NCI-H1930 (cell line): ENCODE measurements at regions not wholly inside any gene's neighbourhood (a gene's known extent, or its start where the extent isn't known, plus 50 kb on each side); places are given as distances from the start of the nearest gene placed in this dataset.
"Not testable (repeated sequence)": the region's sequence is repeated elsewhere in the genome, so short reads cannot be mapped to it uniquely, and the experiment has no call there.

Experiments
- DNase-seq, 2 experiments: peaks; one replicate each; lab custom pipeline; 2025; lab: John Stamatoyannopoulos, UW

DNA sequence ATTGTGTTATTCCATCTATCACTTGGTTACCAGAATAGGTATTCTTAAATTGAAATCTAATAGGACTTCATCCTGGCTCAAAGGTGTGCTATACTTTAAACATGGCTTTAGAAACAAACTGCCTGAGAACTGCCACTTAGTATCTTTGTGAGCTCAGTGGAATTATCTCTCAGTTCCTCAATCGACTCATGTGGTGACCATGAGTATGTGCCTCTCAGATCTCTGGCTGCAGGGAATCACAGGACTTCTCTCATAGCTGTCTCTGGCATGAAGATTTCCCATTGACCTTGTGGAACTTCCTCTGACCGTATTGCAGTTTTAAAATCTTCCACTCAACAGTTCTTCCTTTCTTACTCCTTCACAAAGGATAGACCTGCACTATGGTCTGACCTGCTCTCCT, 681.9 kb upstream of the BOD1L1 start:
- no peak for DNase-seq

DNA sequence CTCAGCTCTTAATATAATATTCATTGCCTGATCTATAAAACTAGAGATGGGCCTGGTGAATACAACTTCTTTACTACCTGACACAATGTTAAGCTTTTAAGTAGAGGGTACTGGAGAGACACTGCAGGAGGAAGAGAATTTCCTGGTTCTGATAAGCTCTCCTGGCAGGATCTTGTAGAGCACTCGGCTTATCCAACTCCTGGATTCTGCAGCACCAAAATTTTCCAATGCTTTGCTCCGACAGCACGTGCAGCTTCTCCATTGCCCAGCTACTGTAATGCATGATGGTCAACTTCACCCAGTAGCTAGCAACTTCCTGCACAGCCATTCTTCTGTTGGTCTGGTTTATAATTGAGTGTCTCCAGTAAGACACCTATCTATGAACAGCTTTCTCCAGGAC, 686.2 kb upstream of the BOD1L1 start:
- DNase-seq: no peak

DNA sequence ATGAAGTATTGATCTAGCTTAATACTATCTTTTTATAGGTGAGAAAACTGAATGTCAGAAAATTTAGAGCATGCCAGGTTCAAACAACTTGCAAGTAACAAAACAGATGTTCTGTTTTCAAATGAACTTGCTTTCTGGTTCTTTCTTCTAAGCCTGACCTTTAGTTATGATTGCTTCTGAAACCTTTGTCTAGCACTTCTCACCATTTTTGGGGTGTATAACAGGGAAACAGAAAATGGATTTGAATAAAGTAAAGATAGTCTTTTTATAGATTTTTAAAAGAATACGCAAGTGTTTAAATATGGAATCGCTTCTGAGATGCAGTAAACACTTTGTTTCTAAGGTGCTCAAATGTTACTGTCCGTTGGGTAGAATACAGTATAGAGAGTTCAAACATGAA, 687.2 kb upstream of the CPEB2 start:
- no peak for DNase-seq

DNA sequence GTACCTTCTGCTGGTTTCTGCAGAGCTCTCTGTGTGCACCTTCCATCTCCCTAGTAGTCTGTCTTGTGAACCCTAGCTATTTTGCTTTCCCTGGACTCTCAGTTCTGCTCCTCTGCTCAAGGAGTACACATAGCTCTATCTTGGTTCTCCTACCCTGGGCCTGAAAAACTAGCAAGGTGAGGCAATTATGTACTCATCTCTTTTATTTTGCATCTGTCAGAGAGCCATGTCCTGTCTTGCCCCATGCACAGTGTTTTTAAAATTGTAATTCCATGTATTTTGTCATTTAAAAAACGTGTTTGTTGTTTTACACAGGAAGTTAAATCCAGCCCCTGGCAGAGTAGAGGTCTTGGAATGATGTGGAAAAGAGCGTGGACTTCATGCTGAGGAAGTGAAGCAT, 684.9 kb upstream of the CPEB2 start:
- DNase-seq: no peak

GRCh38 chr4:14318671-14319070, 683.6 kb upstream of the CPEB2 start:
- DNase-seq: no peak

DNA sequence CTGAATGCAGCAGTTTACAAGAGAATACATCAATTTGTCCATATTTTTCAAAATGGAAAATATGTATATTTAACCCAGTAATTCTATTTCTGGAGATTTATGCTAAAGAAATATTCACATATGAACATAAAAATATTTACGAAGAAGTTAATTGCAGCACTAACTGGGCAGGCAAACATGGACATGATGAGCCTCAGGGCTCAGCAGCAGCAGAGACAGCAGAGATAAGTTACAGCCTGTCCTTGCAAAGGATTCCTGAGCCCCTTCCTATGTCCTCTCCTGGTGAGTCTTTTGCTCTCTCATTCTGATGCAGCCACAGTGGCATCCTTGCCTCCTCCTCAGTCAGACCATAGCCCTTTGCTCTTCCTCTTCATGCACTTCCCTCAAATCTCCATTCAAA, 680.6 kb upstream of the CPEB2 start:
- DNase-seq: no peak

DNA sequence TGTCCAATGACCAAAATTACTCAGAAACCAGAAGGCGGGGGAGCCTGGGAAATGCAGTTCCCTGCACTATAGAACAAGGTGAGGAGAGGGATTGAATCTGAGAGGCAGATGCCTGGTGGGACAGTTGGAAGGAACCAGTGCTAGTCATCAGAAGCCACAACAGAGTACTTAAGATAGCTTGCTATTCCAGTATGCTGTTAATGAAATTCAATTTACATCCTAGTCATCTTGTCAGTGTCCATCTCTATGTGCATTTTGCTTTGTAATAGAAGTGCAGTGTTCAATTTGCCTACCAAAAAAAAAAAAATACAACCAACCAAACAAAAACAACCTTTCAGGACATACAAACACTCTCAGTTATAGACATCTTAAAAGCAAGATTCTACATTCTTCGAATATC, 679.1 kb upstream of the CPEB2 start:
- DNase-seq: no peak

- no peak for DNase-seq
These were observed 673.1 kb upstream of the CPEB2 start for GRCh38 chr4:14329228-14329627.

GRCh38 chr4:14333616-14334015, 668.7 kb upstream of the CPEB2 start:
- DNase-seq: no peak

DNA sequence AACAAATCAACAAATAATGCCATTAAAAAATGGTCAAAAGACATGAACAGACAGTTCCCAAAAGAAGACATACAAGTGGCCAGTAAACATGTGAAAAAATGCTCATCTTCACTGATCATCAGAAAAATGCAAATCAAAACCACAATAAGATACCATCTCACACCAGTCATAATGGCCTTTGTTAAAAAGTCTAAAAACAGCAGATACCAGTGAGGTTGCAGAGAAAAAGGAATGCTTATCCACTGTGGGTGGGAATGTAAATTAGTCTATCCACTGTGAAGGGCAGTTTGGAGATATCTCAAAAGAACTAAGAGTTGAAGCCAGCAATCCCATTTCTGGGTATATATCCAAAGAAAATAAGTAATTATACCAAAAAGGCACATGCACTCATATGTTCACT, 668.1 kb upstream of the CPEB2 start:
- DNase-seq: no peak

GRCh38 chr4:14335872-14336271, 666.4 kb upstream of the CPEB2 start:
- DNase-seq: no peak

- no peak for DNase-seq
These were observed 665.6 kb upstream of the CPEB2 start for GRCh38 chr4:14336656-14337055.

GRCh38 chr4:14337892-14338584, 664.2 kb upstream of the CPEB2 start:
- no peak for DNase-seq

DNA sequence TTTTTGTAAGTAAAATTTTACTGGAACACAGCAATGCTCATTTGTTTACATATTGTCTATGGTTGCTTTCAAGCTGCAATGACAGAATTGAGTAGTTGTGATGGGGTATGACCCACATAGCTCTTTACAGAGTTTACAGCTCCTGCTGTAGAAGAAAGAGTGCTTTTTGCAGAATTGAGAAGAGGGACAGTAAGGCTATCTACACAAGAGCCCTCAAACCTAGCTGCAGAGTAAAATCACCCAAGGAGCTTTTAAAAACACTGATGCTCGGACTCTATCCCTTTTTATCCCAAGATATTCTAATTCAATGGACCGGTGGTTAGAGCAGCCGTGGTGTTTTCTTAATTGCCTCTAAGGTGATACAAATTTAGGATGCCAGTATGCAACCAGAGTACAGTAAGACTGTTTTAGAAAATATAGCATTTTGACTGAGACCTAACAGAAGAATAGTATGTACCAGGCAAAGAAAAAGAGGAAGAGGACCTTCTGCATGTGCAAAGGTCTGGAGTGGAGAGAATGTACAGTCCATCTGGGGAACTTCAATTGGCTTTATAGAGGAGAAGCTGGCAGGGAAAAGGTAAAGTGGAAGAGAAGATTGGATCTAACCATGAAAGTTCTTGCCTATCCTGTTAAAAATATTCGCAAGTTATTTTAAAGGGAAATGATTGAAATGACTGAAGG, 663.6 kb upstream of the CPEB2 start:
- DNase-seq: no peak

- no peak for DNase-seq
These were observed 662.6 kb upstream of the CPEB2 start for GRCh38 chr4:14339715-14340114.

- no peak for DNase-seq
These were observed 662.0 kb upstream of the CPEB2 start for GRCh38 chr4:14340321-14340720.

DNA sequence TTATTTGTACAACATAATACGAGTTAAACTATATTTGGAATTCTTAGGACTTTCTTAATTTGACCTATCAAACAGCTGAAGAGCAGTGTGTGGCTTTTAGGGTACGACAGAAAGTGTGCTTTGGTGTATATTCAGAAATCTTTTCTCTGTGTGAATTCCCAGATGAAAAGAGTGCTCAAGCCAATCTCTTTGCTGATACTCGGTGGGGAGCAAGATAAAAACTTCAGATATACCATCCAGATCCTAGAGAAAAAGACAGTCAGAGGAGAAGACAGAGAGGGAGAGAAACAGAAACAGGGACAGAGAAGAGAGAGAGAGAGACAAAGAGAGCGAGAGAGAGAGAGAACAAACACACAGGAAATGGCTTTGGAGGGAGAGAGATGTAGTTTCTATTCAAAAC, 658.3 kb upstream of the CPEB2 start:
- DNase-seq: no peak

GRCh38 chr4:14345356-14345775, 656.9 kb upstream of the CPEB2 start:
- DNase-seq: no peak

- no peak for DNase-seq
These were observed 654.8 kb upstream of the CPEB2 start for GRCh38 chr4:14347526-14347925.

GRCh38 chr4:14348506-14348905, 653.8 kb upstream of the CPEB2 start:
- no peak for DNase-seq

DNA sequence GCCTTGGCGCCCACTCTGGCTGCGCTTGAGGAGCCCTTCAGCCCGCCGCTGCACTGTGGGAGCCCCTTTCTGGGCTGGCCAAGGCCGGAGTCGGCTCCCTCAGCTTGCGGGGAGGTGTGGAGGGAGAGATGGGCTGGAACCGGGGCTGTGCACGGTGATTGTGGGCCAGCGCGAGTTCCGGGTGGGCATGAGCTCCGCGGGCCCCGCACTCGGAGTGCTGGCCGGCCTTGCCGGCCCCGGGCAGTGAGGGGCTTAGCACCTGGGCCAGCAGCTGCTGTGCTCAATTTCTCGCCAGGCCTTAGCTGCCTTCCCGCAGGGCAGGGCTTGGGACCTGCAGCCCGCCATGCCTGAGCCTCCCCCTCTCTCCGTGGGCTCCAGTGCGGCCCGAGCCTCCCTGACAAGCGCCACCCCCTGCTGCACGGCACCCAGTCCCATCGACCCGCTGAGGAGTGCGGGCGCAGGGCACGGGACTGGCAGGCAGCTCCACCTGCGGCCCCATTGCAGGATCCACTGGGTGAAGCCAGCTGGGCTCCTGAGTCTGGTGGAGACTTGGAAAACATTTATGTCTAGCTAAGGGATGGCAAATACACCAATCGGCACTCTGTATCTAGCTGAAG, 643.6 kb upstream of the CPEB2 start:
- DNase-seq: not testable (repeated sequence)

DNA sequence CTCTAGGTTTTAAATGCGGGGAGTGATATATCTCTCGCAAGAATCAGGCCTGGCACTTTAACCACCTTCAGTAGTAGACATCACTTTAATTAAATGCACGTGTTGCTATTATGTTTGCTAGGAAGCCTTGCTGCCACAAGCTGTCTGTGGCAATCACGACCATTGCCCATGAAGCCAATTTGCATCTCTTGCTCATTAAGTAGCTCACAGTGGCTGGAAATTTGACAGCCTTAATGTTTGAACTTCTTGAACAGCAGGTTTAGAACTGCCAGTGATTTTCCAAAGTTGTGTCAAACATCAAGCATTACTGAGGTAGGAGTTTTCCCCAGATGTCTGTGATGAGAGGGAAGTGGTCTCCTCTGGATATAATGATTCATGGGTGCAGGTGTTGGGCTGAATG, 642.3 kb upstream of the CPEB2 start:
- DNase-seq: no peak

- no peak for DNase-seq
These were observed 641.2 kb upstream of the CPEB2 start for GRCh38 chr4:14361084-14361483.

- no peak for DNase-seq
These were observed 639.9 kb upstream of the CPEB2 start for GRCh38 chr4:14362385-14362784.
